Colonic mucosa (tissue), 4 donors: ENCODE measurements at regions not wholly inside any gene's neighbourhood (a gene's known extent, or its start where the extent isn't known, plus 50 kb on each side); places are given as distances from the start of the nearest gene placed in this dataset.

Experiments
- DNase-seq: peaks from one replicate; pipeline ENCODE4 v3.0.0-alpha.2; 2020
- H3K27ac ChIP-seq: fragments of 200-600 bp; one replicate; pipeline ENCODE4 v1.8.0; 2021
- H3K27me3 ChIP-seq: fragments of 200-600 bp; one replicate; pipeline ENCODE4 v1.8.0; 2021
- H3K36me3 ChIP-seq: fragments of 200-600 bp; one replicate; pipeline ENCODE4 v1.8.0; 2021
- H3K4me1 ChIP-seq: fragments of 200-600 bp; one replicate; pipeline ENCODE4 v1.8.0; 2021; ENCODE audit warnings: mild to moderate bottlenecking
- H3K4me3 ChIP-seq: fragments of 200-600 bp; one replicate; pipeline ENCODE4 v1.8.0; 2021
- H3K9ac ChIP-seq, 2 donors: one replicate each; pipeline ENCODE4 v1.7.0; 2013; ENCODE audit warnings: control low read depth in 2 of 2, low read depth in 2 of 2, low read length in 2 of 2
- H3K9me3 ChIP-seq: fragments of 200-600 bp; one replicate; pipeline ENCODE4 v1.8.0; 2021
- CTCF ChIP-seq: fragments of 200-600 bp; IDR thresholded peaks from one replicate; pipeline ENCODE4 v1.8.0; 2022; ENCODE audit warnings: antibody characterized with exemption, mild to moderate bottlenecking
- intact Hi-C: fragments of 100-400 bp; cut with DNase I; formaldehyde crosslinking; loops from one replicate; pipeline ENCODE4 v1.14.1; 2022
- donor health status: healthy.
- donor health status: DM: no; HTN: no; CAD: no.
- donor health status: DM: no; HTN: no; CAD: no.

- DNase-seq = no peak
- H3K4me1 ChIP-seq = no peaks in the 10 kb centered on the region
- H3K36me3 ChIP-seq = no peaks in the 10 kb centered on the region
- H3K9me3 ChIP-seq = no peaks in the 10 kb centered on the region
- H3K27ac ChIP-seq = no peak overlapping the region
- intact Hi-C loops = no loop called here
- no peak overlapping the region for H3K4me3 ChIP-seq
- TF ChIP-seq CTCF = no peak
- no peak overlapping the region for H3K9ac ChIP-seq
- H3K27me3 ChIP-seq = no peaks in the 10 kb centered on the region
Measured at GRCh38 chr3:89644716-89645115, 537.3 kb downstream of the EPHA3 start.

GRCh38 chr3:89649431-89649830 lies 542.0 kb downstream of the EPHA3 start:
- DNase-seq = no peak
- Histone ChIP-seq H3K27me3 (no peaks in the 10 kb centered on the region), H3K36me3 (no peaks in the 10 kb centered on the region), H3K9me3 (no peaks in the 10 kb centered on the region), H3K4me3 (no peak overlapping the region), H3K4me1 (no peaks in the 10 kb centered on the region), H3K9ac (no peak overlapping the region), H3K27ac (no peak overlapping the region)
- intact Hi-C loops = no loop called here
- TF ChIP-seq CTCF = no peak

GRCh38 chr3:89654031-89654430 lies 546.6 kb downstream of the EPHA3 start:
- intact Hi-C loops = no loop called here
- Histone ChIP-seq H3K36me3 (no peaks in the 10 kb centered on the region), H3K9ac (no peak overlapping the region)

GRCh38 chr3:89656388-89656787 lies 549.0 kb downstream of the EPHA3 start:
- intact Hi-C loops = no loop called here
- no peak overlapping the region for H3K4me3 ChIP-seq
- TF ChIP-seq CTCF = no peak
- no peaks in the 10 kb centered on the region for H3K36me3 ChIP-seq
- H3K27me3 ChIP-seq = no peaks in the 10 kb centered on the region
- H3K4me1 ChIP-seq = no peaks in the 10 kb centered on the region
- H3K9me3 ChIP-seq = no peaks in the 10 kb centered on the region
- no peak for DNase-seq
- no peak overlapping the region for H3K27ac ChIP-seq
- H3K9ac ChIP-seq = no peak overlapping the region

More at GRCh38 chr3:89654031-89654430, 546.6 kb downstream of the EPHA3 start:
- H3K4me3 ChIP-seq = no peak overlapping the region
- no peaks in the 10 kb centered on the region for H3K9me3 ChIP-seq
- H3K27ac ChIP-seq = no peak overlapping the region
- H3K27me3 ChIP-seq = no peaks in the 10 kb centered on the region
- no peak for DNase-seq
- H3K4me1 ChIP-seq = no peaks in the 10 kb centered on the region
- no peak for TF ChIP-seq CTCF

GRCh38 chr3:89679686-89680085 lies 572.3 kb downstream of the EPHA3 start:
- H3K4me1 ChIP-seq = no peaks in the 10 kb centered on the region
- no peaks in the 10 kb centered on the region for H3K9me3 ChIP-seq
- TF ChIP-seq CTCF = no peak
- no peak overlapping the region for H3K4me3 ChIP-seq
- no peaks in the 10 kb centered on the region for H3K27me3 ChIP-seq
- H3K9ac ChIP-seq = no peak overlapping the region
- intact Hi-C loops = no loop called here
- DNase-seq = no peak
- H3K27ac ChIP-seq = no peak overlapping the region
- H3K36me3 ChIP-seq = no peaks in the 10 kb centered on the region

- intact Hi-C loops = no loop called here
- H3K4me3 ChIP-seq = no peak overlapping the region
- H3K27me3 ChIP-seq = no peaks in the 10 kb centered on the region
- no peaks in the 10 kb centered on the region for H3K9me3 ChIP-seq
- DNase-seq = no peak
- TF ChIP-seq CTCF = no peak
- H3K36me3 ChIP-seq = no peaks in the 10 kb centered on the region
- no peak overlapping the region for H3K9ac ChIP-seq
- no peaks in the 10 kb centered on the region for H3K4me1 ChIP-seq
- no peak overlapping the region for H3K27ac ChIP-seq
Measured at GRCh38 chr3:89682556-89682955, 575.1 kb downstream of the EPHA3 start.
